NCI-H526 (cell line): ENCODE measurements at regions not wholly inside any gene's neighbourhood (a gene's known extent, or its start where the extent isn't known, plus 50 kb on each side); places are given as distances from the start of the nearest gene placed in this dataset.
"Not testable (repeated sequence)": the region's sequence is repeated elsewhere in the genome, so short reads cannot be mapped to it uniquely, and the experiment has no call there.

ENCODE experiments used
- DNase-seq, 2 experiments: peaks; one replicate each; lab custom pipeline; 2025; lab: John Stamatoyannopoulos, UW

DNA sequence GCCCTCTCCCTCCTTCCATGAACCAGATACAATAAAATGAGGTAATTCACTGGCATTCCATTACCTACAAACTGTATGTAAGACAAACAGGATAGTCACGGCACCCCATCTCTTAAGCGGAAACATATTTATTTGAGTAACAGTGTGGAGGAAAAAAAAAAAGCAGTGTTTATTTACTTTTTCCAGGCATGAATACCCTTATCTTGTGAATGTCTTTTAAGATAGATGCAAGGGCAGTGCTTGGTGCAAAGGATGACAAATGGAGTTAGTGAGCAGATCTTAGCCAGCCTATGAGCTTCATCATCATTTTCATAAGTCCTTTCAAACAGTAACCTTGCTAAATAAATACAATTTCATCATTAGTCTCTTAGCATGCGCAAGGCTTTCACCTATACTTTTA is 1661.8 kb upstream of the SPRY2 start:
- DNase-seq, result no peak

DNA sequence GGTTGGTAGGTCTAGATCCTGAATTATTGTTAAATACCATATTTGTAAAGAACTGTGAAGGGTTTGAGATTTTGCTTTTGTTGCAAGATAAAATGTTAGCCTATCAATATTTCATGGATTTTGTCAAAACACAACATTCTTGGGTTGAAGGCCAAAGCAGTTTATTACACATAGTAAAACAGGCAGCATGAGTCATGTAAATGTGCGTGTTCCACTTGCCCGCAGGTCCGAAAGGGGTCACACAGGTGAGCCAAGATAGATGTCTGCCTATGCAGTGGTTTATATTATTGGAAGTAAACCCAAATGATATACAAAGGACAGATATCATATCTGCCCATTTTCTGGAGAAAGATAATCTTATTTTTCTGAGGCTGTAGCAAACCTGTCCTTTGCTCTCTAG is 1654.4 kb upstream of the SPRY2 start:
- no peak for DNase-seq

DNA sequence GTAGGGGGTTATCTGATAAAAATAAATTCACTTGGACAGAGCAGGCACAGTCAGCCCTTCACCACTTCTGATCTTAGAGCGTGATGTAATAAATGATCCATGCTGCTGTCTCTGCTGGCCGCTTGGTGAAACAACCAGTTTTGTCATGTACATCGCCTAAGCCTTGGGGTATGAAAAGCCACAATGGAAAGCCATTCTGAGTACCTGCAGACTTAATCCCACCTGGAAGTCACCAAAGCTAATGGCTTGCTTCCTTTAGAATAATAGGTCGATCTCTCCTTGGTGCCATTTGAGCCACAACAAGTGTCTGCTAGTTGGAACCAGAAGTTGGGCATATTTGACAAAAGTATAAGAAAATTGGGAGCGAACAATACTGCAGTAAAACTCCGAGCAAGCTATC is 1649.7 kb upstream of the SPRY2 start:
- DNase-seq, result no peak

DNA sequence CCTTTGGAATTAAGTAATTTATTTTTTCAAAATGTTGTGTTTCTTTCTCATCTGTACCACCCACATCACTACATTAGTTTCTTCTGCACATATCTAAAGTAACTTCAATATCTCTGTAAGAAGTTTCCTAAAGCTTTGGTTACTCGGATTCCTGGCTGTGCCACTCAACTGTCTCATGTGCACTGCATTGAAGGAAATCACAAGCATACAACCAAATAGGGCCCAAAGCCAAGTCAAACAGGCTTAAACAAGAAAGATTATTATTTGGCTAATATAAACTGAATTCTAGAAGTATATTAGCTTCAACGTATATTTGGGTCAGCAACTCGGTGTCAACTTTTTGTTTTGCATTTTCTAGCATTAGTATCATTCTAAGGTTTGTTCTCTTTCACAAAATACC is 1647.6 kb upstream of the SPRY2 start:
- DNase-seq, result no peak

DNA sequence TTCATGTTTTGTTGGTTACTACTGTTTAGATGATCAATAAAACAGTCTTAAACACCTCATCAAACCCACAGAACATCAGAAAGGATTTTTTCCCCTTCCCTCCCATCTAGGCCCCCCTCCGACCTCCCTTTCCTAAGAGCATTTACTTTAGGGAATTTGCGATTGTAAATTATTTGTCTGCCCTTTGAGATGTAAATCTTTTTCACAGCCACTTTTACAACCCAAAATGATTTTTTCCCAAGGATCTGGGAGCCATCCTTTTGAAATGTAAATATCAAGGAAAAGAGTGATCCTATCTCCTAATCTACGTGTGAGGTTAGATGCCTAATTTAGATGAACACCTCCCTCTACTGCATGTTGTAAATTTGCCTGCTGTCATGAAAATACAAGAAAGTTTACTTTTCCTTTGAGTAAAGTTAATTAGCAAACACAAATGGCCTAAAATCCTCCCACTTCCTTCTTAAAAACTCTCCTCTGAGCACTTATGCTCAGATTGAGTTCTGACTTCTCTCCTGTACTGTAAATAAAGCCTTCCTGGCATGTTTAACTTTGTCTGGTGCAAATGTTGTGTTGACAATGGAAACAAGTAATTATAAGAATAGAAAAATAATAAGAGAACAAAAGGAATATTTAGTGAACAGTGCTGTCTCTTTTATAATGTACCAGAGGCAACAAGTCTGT is 1646.9 kb upstream of the SPRY2 start:
- DNase-seq, result no peak

DNA sequence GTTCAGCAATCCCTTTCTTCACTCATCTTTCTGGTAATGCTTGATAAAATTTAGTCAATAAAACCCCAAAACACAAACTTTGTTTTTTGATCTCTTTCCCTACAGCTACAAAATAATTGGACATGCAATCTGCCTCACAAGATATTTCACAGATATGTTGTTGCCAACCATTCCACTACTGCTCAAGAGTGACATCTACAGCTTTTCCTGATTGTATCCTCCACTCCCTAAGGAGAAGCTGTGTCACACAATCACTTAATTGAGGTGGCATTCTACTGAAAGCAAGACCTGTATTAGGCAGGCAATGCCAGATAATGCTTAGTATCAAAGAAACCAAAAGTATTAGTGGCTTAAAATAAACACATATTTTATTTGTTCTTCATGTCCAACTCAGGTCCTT is 1646.2 kb upstream of the SPRY2 start:
- DNase-seq, result peak; percentile 9 to 28

DNA sequence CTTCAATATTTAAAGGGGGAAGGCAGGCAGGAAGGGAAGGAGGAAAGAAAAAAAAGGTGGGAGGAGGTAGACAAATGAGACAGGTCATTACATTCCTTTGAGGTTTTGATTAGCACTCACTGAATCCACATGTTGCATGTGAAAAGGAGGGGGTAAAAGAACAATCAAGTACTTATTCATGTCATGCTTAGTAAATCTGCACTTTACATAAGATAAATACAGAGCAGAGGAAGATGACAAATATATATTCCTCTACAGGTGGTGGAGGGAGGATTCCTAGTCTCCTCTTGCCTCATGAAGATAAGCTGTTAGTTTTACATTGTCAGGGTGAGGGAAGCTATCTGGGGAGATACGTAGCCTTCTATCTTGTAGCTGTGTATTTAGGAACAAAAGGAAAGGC is 1645.4 kb upstream of the SPRY2 start:
- no peak for DNase-seq

DNA sequence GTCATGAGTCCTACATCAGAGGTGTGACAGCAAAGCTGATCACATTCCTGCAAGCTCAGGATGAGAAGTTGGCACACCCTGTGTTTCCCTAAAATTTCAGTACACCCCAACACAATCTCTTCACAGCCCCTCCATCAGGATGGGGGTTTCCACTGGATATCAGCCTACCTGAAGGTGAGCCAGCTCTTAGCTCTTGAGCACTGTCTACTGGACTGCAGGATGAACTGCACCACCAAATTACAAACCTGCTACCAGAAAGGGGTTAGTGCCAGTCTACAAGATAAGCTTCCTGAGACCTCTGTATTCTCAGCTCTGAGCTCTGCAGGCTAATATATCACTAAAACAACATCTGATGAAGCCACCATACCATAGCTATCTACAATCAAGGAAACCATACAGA is 1616.2 kb upstream of the SPRY2 start:
- DNase-seq, result peak in 1 of 2 experiments; percentile 11

DNA sequence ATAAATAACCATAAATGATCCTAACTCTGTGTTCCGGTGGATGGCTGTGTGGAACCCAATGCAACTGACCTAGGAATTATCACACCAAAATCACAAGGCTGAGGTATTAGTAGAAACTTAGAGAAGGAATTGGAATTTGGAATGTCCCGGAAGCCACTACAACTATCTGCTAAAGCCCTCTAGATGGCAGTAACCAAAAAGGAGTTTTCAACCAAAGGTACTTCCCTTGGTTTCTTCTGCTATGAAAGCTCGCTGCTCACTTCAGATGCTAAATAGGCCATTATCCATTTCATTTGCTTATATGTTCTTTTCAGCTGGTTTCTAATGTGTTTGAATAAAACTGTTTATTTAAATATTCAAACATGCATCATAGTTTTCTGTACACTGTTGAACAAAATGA is 1589.1 kb upstream of the SPRY2 start:
- peak; percentile 85 to 91 for DNase-seq

DNA sequence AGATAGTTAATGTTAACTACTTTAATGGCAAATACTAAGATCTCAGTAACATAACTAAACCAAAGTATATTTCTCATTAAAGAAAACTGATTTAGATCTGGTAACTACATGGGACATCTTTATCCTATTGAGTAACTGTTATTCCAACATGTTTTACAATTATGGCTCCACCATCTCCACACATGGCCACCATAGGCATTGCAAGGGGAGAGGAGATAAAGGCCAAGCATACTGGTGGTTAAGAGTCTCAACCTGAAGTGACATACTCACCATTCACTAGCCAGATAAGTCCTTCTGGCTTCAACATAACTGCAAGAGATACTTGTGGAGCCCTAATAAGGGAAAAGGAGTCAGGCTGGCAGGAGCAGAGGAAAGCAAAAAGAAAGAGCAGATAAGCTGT is 1586.4 kb upstream of the SPRY2 start:
- peak in 1 of 2 experiments; percentile 44 for DNase-seq

DNA sequence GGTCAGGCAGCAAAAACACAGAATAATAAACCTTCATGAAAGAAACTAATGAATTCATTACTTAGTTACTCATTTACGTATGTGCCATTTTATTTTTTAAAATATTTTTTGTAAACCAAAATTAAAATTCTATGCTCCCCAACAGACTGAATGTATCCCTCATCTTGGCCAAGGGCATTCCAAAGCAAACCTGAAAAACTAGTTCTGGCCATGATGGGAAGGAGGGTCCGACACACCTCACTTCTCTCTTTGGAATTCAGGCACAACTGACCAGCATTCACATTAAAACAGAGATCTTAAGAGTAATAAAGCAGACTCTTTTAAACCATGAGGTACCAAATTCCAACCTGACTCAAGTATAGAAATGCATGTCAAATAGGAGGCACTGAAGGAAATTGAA is 1576.9 kb upstream of the SPRY2 start:
- DNase-seq, result no peak

DNA sequence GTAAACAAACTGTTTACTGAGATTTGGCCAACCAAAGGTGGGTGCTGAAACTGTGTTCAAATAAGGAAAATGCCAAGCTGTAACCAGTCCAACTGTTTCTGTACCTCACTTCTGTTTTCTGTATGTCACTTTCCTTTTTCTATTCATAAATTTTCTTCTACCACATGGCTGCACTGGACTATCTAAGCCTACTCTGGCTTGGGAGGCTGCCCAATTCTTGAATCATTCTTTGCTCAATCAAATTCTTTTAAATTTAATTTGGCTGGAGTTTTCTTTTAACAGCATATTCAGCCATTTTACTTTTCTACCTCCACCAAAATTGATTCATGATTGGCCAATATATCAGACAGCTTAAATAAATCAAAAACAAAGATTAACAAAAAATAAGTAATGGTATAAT is 1575.5 kb upstream of the SPRY2 start:
- DNase-seq, result no peak

DNA sequence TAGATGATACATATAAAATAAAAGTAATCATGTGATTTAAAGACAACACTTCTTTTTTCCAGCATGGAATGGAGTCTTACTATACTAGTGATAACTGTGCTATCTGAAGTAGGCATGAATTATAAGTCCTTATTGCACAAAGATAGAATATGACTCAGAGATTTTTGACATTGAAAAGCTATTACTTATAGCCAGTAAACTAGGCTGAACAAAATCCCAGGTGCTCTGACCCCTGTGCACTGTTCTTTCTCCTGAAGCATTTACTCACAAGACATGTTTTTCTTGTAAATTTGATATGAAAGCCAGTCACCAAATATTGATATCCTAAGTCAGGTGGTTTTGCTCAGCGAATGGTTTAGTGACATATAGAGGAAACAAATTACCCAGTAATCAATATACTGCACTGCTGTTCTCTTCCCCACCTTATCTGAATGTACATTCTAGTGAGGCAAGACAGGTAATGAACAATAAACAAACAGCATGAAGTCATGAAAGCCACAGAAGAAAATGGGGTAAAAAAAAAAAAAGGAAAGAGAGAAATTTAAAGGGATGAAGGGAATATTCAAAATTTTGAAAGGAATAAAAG is 1567.0 kb upstream of the SPRY2 start:
- DNase-seq, result no peak

DNA sequence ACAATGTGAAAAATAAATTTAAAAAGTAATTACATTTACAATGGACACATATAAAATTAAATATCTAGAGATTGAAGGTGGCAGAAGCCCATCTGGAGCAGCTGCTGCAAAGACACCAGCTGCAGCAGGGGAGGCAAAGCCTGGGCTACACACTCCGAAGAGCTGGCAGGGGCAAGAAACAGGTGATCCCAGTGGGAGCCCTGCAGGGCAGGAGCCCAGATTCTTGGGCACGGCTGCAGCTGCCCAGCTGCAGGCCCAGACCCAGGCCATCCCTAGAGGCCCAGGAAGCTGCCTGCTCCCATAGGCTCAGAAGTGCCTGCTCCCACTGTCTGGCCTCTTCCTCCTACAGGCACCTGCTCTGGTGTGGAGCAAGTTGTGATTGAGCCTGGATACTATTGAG is 1547.9 kb upstream of the SPRY2 start:
- no peak for DNase-seq

DNA sequence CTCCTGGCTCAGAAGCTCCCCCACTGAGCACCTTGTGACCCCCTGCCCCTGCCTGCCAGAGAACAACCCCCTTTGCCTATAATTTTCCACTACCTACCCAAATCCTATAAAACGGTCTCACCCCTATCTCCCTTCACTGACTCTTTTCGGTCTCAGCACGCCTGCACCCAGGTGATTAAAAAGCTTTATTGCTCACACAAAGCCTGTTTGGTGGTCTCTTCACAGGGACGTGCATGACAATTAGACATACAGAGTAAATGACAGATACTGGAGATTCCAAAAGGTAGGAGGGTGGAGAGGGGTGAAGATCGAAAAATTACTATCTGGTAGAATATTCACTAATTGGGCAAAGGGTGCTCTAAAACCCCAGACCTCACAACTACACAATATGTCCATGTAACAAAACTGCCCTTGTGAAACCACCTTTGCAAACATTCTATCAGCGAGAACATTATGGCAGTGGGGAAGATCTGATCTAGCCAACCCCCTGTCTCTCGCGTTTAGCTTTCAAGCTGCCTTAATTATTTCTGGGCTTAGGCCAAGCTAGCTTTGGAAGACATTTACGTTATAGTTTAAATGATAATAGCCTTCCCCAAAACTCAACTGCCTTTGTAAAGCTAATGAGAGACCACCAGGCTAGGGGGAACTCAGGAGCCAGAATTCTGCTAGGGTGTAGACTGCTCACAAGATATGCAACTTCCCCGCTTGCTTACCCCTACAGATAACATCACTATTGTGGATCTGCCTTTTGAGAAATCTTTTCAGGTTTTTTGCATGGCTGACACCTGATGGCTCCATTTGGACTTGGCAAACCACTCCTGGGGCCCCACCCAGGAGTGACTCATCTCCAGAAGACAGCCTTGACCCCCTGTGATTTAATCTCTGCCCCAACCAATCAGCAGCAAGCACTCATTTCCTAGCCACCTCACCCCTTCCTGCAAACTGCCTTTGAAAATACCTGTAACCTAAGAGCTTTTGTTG is 1534.0 kb upstream of the SPRY2 start:
- DNase-seq, result no peak

DNA sequence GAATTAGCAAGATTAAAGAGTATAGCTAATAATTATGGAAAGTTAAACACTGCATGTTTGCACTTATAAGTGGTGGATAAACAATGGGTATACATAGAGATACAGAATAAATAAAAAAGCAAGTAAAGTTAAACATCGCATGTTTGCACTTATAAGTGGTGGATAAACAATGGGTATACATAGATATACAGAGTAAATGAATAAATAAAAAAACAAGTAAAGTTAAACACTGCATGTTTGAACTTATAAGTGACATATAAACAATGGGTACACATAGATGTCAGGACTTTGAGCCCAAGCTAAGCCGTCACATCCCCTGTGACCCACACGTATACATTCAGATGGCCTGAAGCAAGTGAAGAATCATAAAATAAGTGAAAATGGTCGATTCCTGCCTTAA is 1533.3 kb upstream of the SPRY2 start:
- DNase-seq, result no peak

DNA sequence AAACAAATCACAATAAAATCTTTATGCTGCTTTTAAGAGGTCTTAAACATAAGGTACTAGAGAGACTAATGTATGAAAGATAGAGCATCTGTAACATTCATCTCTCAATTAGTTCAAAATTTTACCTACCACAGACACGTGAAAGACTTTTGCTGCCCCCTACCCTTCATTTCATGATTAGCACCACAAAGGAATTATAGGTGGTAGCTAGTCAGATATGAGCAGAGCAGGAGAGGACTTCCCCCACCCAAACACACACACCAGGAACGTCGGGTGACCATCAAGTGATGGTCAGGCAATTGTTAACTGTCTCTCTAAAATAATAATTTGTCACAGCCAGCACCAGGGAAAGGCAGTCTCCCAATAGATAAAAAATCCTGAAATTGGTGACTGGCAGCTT is 1531.7 kb upstream of the SPRY2 start:
- DNase-seq, result peak; percentile 66 to 84

DNA sequence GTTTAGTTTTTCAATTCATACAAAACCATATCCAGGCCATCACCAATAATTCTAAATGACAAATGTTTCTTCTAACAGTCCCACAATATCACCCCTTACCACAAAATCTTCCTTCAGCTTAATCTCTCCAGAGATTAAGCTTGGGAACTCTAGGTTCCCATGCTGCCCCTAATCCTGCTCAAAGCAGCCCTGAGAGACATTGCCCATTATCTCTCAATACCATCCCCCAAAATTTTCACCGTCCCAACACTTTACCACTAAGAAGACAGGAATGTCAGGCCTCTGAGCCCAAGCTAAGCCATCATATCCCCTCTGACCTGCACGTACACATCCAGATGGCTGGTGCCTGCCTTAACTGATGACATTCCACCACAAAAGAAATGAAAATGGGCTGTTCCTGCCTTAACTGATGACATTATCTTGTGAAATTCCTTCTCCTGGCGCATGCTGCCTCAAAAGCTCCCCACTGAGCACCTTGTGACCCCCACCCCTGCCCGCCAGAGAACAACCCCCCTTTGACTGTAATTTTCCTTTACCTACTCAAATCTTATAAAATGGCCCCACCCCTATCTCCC is 1530.9 kb upstream of the SPRY2 start:
- DNase-seq, result not testable (repeated sequence)

DNA sequence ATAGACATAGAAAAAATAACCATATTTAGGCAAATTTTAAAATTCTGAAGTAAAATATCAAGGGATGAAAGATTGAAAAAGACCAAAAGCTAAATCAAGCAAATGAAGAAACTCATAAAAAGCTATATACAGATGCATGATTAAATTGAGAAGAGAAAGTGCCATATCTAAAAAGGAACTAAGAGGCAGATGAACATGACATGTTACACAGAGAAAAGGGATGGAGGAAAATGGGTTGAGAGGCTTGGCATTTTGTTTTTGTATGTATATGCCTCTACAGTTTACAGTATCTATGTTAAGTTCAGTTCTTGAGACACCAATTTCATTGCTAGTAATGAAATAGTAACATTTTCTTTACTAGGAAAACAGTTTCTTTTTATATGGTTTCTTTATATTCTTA is 1507.4 kb upstream of the SPRY2 start:
- DNase-seq, result no peak

DNA sequence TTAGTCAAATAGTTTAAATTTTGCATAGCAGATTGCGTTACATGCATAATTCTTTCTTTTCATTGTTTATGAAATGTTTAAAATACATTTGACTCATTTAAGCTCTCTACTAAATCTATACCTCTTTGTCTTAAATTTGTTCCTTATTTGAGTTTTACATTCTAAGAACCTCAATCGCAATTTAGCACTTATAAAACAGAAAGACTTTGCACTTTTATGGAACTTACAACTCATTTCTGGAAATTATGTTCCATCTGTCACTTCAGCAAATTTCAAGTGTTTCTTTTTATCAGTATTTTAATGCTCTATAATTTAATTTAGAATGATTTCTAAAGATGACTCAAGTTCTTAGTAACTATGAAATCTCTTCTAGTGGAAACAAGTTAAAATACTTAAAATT is 1505.8 kb upstream of the SPRY2 start:
- no peak for DNase-seq

DNA sequence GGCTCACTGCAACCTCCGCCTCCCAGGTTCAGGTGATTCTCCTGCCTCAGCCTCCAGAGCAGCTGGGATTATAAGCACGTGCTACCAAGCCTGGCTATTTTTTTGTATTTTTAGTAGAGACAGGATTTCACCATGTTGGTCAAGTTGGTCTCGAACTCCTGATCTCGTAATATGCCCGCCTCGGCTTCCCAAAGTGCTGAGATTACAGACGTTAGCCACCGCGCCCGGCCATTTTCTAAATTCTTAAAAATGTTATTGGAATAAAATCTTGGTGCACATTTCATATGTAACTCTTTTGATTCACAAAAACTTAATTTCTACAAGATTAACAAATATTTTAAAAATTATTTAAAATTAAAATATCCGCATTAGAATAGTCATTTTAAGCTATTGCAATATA is 1480.3 kb upstream of the SPRY2 start:
- DNase-seq, result no peak

DNA sequence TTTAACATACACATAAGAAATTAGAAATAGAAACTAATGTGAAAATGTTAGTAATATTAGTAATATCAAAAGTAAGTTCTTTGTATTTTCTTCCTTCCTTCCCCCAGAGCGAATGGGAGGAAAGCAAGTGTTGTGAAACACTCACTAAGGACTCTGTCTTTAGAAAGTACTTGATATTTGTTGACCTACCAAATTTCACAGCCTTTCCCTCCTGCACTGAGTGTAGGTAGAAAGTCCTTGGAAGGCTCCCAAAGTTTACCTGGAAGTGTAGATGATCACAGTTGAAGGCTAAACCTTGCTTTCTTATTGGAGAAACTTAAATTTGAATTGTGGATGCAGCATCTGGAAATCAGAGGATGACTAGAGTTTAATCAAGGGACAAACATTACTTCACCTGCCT is 1459.5 kb upstream of the SPRY2 start:
- no peak for DNase-seq

DNA sequence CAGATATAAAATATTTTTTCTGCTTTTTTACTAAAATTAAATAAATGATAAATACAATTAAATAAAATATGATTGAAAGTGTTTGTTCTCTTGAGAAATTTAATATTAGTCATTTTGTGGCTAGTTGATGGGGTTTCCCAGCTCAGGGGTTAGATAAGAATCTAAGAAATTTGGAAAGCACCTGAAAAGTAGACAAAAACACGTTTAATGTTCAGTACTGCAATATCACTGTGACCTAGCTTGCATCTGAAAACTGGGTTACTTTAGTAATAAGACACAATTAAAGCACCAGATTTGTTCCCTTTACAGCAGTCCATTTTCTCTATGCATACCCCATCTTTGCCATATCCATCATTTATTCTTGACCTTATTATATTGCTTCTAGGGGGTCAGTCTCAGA is 1454.8 kb upstream of the SPRY2 start:
- no peak for DNase-seq
